ENCODE measurements at regions not wholly inside any gene's neighbourhood (a gene's known extent, or its start where the extent isn't known, plus 50 kb on each side); places are given as distances from the start of the nearest gene placed in this dataset.
"Not testable (repeated sequence)": the region's sequence is repeated elsewhere in the genome, so short reads cannot be mapped to it uniquely, and the experiment has no call there.

DNA sequence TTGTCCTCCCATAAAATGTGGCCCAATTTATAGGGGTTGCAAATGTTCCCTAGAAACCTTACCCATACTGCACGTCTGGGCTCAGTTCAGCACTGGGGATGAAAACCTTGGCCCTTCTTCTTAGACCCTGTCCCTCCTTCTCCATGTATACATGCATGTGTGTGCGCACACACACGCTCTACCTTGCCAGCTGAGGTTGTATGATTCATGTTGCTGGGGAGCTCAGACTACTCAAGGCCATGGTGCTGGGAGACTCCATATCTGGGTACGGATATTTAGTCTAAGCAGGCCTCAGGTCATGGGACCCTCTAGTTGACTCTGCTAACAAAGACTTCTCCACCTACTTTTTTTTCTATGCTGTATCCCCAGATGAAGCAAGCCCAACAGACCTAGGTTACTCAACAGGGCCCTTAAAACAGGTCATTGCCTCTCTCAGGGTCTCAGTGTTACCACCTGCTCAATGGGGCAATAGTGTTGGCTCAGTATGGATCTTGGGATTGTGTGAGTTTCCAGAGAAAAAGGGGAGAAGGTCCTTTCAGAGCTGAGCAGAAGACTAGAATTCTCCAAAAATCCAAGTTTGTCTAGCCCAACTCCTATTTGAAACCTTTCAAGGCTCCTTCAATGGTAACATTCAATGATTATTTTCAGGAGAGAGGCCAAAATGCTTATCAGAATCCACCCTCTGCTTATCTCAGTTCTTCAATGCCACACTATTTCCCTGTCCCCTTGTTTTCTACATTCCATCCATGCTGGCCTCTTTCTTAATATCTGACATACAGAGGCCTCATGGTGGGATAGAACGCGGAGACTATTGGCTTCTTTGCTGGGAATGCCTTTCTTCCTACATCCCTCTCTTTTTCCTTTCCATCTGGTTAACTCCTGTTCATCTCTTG lies 123.6 kb upstream of the PITX1 start:
- no peak for DNase-seq (ENCODE audit: low spot score)

DNA sequence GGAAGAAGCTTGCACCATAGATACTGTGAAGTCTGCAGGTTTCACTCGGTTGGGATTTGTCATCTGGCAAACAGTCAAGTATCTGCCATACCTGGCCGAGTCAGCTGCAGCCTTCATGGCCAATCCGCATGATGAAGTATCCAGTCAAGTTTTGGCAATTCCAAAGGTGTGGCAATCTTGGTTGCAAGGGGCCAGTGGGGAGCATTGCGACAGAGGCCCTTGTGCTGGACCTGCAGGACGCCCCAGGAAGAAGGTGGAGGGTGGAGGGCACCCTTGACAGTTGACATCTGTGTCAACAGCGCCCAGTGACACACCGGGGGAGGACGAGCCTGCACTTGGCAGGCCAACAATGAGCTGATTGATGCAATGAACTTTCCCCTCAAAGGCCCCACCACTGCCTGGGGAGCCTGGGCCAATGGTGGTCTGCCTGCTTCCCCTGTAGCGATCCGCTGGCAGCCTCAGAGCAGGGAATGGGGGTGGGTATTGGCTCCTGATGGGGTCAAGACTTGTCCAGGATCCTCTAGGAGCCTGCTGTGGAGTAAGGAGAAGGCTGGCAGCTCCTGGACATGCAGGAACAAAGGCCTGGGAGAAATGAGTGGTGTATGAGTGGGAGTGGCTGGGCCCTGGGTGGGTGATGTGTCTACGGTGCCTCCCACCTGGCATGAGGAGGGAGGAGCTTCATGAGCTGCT lies 122.8 kb upstream of the PITX1 start:
- no peak for DNase-seq (ENCODE audit: low spot score)

DNA sequence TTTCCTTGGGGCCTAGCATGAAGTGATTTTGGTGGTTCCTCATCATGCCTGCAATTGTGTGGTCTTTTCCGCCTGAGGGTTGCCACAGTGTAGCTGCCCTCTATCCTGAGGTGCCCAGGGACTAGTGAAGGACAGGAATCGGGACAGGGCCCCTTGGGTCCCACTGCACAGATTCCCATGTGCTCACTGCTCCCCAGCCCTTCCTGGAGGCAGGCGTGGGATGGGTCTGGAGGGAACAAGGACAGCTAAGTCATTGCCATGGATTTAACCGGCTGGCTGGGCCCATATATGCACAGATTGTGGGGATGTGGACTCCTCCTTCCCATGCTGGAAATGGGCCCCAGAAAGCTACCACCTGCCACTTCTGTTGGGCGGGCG lies 122.3 kb upstream of the PITX1 start:
- no peak for DNase-seq (ENCODE audit: low spot score)

DNA sequence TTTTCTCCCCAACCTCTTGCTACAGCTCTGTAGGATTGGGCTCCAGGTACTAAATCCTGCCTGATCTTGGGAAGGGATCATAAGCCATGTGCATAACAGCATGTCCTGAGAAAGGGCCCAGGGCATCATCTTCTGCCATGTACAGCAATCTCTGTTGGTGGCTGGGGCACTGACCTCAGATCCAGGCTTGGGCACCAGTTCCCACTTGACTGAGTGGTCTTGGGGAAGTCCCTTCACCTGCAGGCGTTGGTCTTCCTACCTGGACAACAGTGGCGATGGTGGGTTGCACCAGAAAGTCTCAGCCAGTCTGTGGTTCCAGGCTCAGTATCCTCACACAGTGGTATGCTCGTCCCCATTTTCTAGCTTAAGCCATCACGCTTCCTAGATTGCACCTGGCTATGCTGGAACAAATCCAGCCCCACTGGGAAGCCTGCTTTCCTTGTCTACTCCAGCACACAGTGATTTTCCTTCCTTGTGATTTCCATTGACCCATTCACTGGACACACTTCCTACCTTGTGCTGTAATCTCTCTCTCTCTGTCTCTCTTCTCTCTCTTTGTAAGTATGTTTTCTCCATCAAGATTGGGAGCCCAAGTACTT lies 121.7 kb upstream of the PITX1 start:
- DNase-seq (ENCODE audit: low spot score): no peak

DNA sequence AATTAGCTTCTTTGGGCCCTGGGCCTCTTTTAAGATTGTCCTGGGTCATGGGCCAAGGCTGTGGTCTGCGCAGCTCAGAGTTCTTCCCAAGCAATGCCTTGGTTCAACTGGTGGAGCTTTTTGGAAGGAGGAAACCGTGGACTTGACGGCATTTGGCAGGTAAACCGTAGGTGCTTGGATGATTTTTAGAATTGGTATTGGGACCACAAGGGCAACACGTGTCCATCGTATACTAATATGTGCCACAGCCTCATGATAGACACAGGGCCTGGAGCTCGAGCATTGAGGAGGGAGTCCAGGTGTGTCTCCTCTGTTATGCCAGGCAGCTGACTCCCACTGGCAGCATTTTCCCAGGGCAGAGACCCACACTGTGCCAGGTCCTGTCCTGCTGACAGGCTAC lies 120.9 kb upstream of the PITX1 start:
- DNase-seq (ENCODE audit: low spot score): no peak

DNA sequence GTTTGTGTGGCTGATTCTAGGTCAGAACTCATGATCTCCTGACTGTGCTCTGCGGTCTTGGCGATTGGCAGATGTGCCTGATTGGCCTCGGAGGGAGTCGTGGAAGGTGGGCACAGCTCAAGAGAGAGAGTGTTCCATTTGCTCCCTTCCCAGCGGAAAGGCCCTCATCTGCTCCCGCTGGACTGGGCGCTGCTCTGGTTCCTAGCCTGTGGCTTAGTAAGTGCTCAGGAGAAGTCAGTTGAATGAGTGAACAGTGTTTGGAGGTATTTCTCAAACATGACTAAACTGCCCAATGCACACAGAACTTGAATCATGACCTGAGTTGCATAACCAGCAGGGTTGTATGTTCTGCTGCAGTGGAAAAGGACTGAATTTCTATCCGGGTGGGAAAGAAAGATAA lies 120.2 kb upstream of the PITX1 start:
- no peak for DNase-seq (ENCODE audit: low spot score)

DNA sequence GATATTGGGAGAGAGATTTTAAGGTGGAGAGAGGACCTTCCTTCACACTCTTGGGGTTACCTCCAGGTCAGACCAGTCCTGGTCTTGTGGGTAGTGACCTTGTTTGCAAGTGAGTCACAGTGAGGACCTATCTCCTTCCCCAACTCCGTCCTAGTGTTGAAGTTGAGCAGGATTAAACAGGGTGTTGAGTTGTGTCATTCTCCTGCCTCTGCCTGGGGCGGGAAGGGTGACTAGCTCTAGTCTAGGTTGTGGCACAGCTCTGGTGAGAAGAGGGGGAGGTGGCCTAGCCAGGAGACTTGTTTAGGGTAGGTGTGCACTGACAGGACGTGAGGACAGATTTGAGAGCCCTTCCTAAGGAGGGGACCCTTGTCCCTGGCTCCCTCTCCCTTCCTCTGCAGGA lies 119.6 kb upstream of the PITX1 start:
- DNase-seq (ENCODE audit: low spot score): no peak

DNA sequence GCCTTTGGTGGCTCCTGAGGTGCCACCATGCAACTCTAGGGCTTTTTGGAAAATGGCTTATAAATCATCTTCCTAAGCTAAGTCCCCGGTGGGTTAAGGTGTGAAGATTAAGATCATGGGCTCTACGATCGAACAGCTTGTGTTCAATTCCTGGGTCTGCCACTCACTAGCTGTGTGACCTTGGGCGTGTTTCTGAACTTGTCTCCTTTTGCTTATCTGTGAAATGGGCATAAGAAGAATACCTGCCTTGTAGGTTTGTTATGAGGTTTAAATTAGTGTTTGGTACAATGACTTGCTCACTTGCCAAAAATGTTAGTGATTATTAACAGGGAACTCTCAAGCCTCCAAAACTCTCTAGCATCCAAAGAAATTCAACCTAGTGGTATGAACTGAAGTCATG lies 119.2 kb upstream of the PITX1 start:
- no peak for DNase-seq (ENCODE audit: low spot score)

DNA sequence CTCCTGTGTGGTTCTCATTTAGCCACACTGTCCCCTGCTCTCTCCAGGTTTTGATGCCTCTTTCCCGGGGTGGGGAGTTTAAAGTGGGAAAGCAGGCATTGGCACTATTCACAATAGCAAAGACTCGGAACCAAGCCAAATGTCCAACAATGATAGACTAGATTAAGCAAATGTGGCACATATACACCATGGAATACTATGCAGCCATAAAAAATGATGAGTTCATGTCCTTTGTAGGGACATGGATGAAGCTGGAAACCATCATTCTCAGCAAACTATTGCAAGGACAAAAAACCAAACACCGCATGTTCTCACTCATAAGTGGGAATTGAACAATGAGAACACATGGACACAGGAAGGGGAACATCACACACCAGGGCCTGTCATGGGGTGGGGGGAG lies 117.6 kb upstream of the PITX1 start:
- DNase-seq (ENCODE audit: low spot score): not testable (repeated sequence)

DNA sequence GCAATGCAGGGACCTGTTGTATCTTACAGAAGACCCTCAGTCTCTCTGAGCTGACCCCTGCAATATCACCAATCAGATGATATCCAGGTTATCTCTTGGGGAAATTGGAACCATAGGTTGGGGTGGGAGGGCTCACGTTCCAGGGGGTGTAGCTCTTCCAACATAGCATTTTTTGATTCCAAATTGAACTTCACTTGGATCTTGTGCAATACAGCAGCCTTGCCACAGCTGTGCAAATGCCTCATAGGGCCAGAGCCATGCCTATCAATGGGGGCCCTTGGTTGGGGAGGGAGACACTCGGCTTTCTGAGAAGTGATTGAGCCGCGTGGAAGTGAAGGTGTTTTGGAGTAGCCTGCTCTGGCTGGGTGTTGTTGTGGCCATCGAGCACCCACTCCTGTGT lies 117.2 kb upstream of the PITX1 start:
- no peak for DNase-seq (ENCODE audit: low spot score)

DNA sequence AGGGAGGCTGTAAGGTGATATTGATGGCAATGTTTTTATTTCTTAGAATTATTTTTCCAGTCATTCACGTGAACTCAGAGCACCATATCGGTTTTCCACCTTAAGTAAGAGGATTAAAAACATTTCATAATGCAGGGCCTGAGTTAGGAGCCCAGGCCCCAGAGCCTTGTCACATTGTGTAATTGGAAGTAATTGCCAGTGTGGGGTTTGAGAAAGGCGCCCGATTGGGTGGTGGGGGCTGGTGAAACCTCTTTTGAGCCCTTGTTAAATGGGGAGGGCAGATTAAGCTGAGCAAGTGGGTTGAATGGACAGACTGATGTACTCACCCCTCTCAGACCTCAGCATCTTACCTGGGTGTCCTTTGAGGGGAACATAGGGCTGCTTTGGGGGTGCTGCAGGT lies 116.7 kb upstream of the PITX1 start:
- no peak for DNase-seq (ENCODE audit: low spot score)

DNA sequence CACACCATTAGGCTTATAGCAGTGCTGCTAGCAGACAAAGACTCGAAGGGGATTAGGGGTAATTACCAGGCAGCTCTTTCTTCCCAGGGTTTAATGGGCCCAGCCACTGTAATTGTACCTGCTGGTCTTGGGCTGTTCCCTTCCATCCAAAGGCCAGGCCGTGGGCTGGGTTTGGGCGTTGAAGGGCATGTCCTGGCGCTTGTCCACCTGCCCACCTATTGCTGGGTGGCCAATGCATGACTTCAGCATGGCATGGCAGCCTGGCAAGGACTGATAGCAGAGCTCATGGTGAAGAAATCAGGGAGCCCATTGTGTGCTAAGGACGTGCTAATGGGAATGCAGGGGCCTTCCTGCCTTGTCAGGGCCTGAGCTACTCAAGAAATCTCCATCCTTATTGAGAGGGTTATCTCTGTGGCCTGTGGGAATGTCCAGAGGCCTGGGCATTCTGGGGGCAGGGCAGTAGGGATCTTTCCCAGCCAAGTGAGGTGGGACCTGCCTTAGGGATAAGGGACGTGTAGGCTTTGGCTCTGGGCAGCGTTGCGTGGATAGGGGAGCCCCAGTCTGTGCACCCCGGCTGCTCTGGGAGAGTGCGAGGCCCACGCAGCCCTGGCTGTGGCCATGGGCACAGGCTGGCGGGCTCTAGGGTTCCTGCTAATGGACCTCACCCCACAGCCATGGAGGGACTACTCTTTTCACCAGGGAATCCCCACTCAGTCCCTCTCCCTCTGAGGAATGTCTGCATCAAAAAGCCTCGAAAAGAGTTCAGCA lies 116.1 kb upstream of the PITX1 start:
- no peak for DNase-seq (ENCODE audit: low spot score)

DNA sequence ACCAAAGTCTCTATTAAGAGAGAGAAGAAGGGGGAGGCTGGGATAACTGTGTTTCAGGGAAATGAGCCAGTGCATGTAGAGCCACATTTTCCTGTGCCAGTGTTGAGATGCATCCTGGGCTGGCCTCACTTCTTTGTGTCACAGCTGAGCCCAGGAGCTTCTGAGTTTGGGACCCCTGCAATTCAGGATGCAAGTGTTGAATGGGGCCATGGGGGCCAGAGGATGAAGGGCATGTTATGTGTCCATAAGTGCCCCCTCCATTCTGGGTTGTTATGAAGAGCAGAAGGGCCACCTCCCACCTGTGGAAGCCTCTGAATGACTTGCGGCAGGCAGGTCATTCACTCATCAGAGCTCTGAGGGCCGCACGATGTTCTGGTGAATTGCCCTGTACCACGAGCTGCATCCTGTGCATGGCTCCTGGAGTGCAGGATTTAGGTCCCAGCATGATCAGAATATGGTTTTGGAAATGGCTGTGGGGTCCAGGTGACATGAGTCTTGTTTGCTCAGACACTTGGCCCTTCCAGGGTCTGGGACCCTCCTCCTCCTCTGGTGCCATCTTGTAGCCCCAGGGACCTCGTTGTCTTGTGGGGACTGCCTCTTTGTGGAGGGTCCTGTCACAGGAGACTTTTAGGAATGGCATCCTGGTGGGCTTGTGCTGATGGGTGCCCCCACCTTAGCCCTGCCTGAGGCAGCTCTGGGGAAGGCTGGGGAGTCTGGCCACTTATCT lies 115.4 kb upstream of the PITX1 start:
- DNase-seq (ENCODE audit: low spot score): no peak

DNA sequence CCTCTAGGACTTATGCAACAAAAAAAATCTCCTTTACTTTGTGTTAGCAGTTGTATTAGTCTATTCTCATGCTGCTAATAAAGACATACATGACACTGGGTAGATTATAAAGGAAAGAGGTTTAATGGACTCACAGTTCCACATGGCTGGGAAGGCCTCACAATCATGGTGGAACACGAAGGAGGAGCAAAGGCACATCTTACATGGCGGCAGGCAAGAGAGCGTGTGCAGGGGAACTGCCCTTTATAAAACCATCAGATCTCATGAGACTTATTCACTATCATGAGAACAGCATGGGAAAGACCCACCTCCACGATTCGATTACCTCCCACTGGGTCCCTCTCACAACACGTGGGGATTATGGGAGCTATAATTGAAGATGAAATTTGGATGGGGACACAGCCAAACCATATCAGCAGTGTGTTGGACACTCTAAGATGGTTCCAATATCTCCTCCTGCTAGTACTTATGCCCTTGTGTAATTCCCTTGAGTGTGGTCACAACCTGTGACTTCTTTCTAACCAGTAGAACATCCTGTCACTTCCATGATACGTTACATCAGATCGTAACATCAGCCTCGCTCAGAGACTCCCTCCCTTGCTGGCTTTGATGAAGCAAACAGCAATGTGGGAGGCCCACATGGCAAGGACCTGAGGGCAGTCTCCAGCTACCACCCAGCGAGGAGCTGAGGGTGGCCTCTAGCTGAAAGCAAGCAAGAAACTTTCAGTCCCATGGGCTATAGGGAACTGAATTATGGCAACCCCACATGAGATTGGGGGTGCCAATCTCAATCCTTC lies 113.5 kb upstream of the PITX1 start:
- no peak for DNase-seq (ENCODE audit: low spot score)

DNA sequence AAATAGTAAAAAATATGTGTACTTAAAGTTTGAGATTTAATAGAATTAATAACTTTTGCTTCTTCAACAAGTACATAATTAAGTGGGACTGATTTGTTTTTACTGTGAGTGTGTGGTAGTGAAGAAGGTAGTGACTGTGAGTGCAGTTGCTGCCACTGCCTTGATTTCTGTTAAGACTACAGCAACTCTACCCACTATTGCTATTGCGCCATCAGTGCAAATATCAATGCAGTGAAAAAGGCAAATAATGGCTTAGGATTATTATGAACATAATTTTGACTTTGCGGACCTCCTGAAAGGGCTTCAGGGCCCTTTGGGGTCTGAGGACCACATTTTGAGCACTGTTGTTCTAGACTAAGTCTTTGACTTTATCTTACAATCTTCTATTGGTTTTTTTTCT lies 112.0 kb upstream of the PITX1 start:
- no peak for DNase-seq (ENCODE audit: low spot score)

DNA sequence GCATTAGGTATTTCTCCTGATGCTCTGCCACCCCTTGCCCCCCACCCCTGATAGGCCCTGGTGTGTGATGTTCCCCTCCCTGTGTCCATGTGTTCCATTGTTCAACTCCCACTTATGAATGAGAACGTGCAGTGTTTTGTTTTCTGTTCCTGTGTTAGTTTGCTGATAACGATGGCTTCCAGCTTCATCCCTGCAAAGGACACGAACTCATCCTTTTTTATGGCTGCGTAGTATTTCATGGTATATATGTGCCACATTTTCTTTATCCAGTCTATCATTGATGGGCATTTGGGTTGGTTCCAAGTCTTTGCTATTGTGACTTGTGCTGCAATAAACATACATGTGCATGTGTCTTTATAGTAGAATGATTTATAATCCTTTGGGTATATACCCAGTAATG lies 109.7 kb upstream of the PITX1 start:
- not testable (repeated sequence) for DNase-seq (ENCODE audit: low spot score)

DNA sequence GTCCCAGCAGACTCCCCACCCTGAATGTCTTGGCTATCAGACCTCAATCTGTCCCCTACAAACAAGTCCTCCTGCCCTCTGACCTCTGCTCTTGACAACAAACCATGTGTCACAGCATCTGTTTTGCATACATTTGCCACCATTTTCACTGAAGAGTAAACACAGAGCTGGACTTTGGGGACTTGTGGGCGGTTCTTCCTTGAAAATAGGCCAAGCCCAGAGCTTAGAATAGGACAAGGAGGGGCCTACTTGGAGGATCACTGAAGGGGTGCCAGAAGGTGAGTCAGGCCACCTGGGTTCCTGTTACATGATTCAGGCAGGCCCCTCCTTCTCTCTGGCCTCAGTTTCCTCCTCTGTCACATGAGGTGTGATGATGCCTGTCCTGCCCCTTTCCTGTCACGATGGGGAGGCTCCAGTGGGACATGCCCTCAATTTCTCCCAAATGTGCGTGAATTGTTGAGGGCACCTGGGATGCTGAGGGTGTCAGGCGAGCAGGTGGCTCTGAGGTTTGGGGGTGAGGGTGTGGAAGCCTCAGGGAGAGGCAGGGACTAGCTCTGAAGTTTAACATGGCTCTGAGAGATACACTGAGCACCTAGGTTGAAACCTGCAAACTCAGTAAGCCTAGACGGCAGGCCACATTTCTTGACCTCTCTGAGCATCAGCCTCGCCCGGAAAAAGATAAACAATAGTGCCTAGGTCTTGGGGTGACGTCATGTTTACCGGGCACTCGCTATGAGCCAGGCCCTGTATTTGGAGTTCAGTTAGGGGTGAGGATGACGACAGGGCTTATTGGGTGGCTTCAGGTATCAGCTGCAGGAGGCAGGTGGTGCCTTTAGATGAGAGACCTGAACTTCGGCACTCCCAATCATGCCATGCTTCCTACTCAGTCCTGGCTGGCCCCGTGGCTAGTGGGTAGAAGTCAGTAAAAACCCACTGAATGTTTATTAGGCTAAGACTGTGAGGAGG lies 107.6 kb upstream of the PITX1 start:
- DNase-seq (ENCODE audit: low spot score): no peak

DNA sequence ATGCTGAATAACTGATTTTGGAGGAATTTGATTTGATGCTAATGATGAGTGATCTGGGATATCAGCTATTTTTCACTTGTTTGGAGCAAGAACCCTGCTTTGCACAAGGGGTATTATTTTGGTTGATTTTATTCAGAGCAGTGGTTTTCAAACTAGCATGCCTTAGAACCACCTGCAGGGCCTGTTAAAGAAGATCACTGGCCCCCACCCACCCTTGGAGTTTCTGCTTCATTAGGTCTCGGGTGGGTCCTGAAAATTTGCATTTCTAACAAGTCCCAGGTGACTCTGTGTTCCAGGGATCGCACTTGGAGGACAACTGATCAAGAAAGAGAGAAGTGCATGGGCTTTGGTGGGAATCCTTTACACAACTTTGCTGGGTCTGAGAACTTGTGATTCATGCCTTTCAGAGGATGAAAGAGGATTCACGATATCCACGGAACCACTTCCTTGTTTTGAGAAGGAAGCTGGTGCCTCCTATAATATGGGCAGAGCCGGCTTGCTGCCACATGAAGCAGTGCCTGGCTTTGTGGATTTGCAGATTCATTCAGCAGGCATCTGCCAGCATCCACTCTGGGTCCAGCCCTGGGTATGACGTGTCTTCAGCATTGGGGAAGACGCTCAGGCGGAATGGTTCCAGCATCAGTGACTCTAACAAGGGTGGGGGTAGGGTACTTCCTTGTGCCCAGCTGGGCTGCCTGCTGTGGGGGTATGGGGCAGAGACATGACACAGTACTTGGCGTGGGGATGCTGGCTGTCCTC lies 106.6 kb upstream of the PITX1 start:
- no peak for DNase-seq (ENCODE audit: low spot score)

All from SK-N-DZ (cell line).